GM19468 (cell line): ENCODE measurements at regions not wholly inside any gene's neighbourhood (a gene's known extent, or its start where the extent isn't known, plus 50 kb on each side); places are given as distances from the start of the nearest gene placed in this dataset.
"Not testable (repeated sequence)": the region's sequence is repeated elsewhere in the genome, so short reads cannot be mapped to it uniquely, and the experiment has no call there.

ENCODE experiments used
- ATAC-seq: cut with Tn5 transposase; IDR thresholded peaks from one replicate; pipeline ENCODE4 v1.9.1; 2021; ENCODE audit warnings: mild to moderate bottlenecking, moderate library complexity, moderate number of reproducible peaks; ENCODE audit not compliant: unreplicated experiment; ENCODE audit errors: extremely low read depth

DNA sequence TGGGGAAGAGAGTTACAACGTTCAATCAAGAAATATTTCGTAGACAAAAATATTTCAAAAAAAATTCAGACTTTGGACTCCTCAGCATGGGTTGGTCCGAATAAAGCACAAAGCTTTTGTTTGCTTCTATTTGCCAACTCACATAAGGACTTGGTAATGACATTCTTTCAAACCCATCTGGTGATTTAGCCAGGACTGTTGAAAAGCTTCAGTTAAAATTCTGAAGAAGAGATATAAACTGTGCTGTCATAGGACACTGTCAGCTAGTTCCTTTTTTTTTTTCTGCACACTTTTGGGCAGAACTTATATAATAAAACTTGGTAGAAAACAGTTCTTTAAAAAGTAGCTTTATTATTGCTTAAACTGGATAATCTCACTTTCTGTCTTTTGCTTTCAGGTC is 660.8 kb upstream of the SGO1 start:
- ATAC-seq = no peak

DNA sequence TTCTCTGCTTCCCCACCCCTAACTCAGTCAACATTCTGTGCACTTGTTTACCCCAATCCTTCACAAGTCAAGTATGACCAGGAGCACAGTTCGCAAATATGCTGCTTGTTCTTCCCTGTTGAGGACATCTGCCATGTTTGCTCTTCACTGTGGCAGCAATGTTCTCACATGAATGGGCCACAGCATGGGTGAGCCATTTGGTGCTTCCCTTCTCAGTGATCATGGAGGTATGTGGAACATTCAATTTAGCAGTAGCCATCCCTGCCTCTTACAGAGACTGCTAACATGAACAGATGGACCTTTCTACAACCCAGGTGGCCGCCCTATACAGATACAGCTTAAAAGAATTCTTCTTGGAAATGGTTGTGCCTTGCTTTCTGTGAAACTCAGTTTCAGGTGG is 660.1 kb upstream of the SGO1 start:
- no peak for ATAC-seq

DNA sequence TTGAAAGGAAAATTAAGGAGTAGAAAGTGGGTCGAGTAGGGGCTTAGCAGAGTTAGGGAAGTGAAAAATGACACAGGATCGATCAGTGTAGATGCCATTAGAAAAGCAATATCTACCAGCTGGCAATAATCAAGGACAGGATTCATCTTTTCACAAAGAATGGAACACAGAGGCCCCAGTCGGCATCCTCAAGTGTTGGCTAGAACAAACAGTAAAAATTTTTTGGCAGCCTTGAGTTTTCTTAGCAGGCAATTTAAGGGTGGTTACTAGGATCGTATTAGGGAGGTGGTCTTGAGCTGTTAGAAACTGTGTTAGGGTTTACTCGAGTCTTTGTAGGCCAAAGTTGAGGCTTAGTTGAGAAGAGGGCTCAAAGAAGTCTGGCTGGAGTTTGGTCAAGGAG is 658.8 kb upstream of the SGO1 start:
- no peak for ATAC-seq

DNA sequence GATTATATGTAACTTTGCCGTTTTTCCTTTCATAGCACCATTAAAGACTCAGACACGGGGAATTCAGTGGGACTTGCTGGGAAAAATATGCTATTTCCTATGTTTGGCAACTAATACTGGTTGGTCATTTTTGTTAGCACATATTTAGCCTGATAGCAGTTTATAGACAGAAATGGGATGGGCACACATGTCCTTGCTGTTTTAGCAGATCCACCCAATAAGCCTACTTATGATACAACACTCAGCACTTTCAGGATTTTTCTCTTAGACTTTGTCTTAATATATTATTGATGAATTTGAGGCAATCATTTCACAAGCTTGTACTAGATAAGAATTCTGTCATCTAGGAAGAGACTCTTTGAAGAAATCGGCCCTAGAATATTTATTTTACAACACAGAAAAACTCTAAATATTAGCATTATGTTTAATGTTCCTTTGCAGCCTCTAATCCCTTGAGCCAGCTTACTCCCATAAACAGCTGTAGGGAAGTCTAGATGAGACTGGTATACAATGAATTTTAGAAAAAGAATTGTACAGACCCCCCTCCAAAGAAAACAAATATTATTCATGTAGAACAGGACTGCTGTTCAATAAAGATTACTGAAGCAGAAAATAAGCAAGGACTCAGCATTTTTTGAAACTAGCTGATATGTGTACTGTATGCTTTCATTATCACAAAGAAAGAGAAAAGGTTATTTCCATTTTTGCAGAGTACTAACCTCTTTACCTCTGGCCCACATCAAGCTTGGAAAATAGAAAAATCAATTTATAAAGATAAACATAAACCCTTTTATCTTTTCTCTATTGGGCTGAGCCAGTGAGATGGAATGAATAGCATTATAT is 656.8 kb upstream of the SGO1 start:
- no peak for ATAC-seq

DNA sequence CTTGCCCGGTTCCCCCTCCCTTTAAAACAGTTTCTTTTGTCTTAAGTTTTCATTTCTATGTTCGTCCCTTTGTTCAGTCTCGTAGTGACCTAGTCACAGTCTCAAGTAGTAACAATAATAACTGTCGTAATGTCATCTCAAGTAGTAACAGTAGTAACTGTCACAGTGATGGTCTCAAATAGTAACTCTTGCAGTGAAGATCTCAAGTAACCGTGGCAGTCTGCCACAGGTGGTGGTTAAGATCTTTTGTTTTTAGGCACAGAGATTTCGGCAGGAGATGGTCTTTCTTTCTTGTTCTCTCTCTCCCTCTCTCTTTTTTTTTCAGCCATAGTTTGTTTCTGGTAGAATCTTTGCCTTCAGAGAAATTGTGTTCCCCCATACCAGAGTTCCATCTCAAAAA is 656.0 kb upstream of the SGO1 start:
- no peak for ATAC-seq

DNA sequence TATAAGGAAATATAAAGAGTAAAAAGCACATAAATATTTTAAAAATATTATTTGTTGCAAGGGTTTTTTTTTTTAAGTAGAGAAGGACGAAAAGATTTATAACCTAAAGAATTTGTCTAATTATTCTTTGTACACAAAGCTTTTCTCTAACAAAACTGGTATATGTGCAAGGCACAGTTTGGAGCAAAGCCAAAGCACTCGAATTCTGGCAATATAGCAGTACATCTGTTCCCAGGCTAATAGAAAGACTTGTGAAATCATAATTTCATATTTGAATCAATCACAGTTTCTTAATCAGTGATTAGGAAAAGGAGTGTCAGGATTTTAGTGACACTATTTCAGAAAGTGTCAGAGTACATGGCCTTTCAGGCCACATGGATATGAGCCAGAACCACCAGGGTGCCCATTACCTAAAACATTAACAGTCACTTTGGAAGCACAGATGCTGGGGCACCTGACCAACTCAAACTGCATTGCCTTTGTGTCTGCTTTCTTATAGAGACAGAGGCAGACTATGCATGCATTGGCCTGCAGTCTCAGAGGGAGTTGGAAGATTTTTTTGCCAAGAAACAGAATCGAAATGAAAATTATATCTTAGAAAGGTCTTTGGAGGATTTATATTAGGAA is 651.8 kb upstream of the SGO1 start:
- no peak for ATAC-seq

DNA sequence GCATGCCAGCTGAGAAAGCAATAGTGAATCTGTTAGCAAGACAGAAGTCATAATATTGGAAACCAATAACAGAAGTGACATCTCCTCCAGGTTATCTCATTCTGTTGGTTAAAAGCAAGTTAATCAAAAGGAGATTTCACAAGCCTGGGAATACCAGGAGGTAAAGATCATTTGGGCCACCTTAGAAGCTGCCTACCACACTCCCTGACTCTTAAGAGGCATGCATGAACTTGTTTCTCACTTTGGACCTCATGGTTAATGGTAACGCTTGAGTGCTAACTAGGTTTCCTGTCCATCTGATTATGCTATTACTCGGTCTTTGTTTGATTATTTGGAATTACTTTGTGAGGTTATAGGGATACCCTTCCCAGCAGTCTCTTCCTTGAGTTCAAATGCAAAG is 650.8 kb upstream of the SGO1 start:
- no peak for ATAC-seq

DNA sequence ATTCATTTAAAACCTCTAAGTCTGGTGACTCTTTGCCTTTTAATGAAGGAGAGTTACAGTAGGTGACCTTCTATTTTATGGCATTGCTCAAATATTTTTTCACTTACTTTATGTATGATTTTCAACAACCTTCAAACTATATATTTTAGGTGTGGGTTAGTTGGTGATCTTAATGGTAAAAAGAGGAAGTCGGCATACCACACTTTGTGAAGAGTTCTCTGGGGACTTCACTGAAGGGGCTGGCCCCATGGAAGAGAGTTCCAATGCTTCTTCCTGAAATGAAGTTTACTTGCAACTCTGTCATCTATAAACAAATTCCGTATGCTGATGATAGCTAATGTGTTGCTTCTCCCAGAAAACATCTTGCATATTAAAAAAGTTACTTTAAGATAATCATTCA is 647.0 kb upstream of the SGO1 start:
- no peak for ATAC-seq

DNA sequence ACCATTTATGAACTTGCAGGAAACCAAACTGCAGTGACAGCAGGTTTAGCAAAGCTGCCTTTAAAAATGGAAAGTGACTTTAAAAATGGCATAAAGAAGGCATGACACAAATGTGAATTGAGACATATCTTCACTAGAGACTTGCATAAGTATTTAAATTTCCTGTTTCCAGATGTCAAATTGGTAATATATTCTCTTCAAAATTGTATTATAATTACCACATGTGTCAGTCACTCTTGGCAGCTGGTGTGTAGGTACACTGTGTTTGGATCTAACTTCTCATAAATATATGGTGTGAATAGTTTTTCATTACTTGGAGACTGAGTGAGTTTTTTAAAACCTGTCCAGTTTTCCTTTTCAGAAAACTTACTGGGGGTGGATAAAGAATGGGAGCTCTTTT is 636.2 kb upstream of the SGO1 start:
- no peak for ATAC-seq

DNA sequence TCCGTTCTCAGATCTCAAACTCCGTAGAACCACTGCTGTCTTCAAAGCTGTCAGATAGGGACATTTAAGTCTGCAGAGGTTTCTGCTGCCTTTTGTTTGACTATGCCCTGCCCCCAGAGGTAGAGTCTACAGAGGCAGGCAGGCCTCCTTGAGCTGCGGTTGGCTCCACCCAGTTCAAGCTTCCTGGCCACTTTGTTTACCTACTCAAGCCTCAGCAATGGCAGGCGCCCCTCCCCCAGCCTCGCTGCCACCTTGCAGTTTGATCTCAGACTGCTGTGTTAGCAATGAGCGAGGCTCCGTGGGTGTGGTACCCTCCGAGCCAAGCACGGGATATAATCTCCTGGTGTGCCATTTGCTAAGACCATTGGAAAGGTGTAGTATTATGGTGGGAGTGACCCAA is 634.9 kb upstream of the SGO1 start:
- not testable (repeated sequence) for ATAC-seq

DNA sequence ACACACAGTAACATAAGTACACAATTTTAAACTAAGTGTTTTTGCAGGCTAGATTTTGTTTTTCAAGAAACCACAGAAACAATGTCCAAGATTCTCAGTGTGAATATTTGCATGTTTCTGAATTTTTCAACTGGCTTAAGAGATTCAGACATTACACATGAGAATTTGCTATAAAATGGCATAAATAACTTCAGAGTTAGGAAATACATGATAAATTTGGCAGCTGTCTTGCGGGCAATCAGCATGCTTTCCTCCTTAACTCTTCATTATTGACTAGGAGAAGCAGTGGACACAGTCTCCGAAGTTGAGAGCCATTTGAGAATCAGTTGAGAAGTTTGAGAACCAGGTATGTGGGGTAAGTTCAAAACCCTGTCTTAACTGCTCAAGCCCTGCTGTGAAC is 625.6 kb upstream of the SGO1 start:
- ATAC-seq = no peak

DNA sequence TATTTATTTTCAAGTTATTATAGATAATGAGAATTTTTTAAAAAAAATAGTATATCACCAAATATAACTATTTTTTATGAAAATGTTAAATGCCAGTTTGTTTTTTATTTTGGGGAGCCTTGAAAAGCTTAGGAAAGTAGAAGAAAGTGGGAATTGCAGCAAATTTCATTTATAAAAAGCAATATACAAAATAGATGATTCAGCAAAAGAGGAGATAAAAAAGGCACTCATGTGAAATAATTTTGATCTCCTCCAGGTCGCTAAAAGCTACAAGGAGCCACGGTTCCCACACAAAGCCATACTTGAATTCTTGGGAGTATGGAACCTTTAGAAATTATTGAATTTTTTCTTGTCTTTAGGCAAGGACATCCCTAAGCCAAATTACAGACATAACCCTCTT is 625.0 kb upstream of the SGO1 start:
- ATAC-seq = no peak

DNA sequence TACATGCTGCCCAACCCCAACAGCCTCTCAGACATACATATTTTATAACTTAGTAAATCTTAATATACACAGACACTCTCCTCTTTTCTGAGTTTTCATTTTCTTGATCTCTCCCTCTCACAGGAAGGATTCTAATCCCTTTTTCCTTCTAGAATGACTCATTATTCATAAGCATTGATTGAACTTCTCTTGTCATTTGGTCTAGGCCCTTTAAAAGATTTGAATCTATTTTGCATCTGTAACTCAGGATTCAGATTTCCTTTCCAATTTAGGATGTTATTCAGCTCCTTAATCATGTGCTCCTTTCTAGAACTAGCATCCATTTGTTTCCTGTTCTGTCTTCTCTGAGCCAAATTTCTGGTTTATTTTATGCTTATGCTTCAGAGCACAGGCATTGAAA is 624.5 kb upstream of the SGO1 start:
- no peak for ATAC-seq

DNA sequence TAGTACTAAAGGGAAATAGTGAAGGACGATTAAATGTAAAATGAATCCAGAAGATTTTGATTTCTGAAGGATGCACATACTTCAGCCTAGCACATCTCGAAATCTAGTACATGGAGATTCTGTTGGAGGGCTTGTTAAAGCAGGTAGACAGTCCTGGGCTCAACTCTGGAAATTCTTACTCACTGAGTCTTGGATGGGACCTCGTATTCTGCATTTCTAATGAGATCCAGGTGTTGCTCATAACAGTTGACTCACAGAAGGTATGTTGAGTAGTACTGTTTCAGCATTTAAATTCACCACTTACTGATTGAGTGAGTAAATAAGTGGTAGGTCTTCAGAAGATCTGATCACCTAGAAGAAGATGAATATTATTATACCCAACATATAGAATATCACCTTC is 623.4 kb upstream of the SGO1 start:
- ATAC-seq = no peak

DNA sequence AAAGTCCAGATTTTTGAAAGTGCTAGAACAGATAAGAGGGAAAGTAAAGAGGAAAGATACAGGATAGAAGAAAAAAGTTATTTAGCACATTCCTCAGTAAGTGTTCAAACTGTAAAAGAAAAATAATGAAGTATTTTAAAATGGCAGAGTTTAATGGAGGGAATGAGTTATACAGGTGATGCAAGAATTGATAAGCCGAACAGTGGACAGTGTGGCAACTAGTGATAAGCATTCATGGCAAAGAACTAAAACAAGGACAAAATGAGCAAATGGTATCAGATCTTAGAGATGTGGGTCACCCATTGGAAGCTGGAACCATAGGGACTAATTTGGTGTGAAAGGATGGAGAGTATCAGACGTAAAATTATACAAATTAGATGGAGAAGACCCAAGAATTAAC is 622.9 kb upstream of the SGO1 start:
- ATAC-seq = no peak

DNA sequence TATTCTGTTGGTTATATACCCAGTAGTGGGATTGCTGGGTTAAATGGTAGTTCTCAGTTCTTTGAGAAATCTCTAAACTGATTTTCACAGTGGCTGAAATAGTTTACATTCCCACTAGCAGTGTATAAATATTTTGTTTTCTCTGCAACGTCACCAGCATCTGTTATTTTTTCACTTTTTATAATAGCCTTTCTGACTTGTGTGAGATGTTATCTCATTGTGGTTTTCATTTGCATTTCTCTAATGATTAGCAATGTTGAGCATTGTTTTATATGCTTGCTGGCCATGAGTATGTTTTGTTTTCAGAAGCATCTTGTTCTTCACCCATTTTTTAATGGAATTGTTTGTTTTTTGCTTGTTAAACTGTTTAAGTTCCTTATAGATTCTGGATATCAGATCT is 612.7 kb upstream of the SGO1 start:
- ATAC-seq = no peak

DNA sequence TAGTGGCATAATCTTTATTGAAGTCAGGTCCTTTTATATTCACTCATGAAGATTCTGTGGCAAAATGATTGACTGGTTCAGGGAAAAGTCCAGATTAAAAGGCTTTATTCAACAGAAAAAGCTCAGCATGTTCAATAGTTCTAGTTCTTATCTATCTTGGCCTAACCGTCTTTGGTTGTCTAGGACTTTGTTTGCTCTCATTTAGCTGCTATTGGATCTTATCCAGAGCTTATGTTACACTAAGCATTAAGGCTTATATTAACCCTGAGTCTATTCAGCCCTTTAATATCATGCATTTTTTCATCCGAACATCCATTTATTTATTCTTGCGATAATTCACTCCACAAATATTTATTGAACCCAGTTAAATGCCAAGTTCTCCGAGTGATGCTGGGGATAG is 601.0 kb upstream of the SGO1 start:
- no peak for ATAC-seq

DNA sequence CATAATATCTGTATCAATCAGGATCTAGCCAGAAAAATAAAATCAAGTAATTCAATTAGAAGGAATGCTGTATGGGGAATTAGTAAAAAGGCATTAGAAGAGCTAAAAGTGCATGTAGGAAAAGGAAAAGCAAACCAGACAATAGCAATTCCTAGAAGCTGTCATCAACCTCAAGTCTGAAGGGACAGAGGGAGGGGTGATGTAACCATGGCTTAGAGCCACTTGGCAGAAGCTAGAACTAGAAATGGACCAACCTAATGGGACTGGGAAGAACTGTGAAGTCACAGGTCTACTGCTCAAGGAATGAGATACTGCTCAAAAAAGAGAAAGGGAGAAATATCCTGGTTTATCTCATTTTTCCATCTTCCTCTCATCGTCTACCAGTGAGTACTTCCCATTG is 590.7 kb upstream of the SGO1 start:
- no peak for ATAC-seq

DNA sequence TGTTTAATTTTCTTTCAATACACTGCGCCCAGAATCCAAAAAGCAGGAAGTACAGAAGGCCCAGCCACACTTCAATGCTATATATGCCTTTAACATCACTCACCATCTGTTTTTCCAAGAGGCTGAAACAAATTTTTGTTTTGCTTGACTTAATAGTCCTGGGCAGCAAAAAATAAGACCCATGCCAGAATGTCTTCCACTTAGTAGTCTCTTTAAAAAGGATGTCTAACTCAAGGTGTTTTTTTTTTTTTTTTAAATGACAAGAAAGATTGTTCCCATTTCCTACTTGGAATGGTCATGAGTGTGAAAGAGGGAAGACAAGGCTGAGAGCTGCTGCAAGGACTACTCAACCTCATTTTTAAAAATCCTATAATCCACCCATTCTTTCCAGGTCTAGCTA is 590.3 kb upstream of the SGO1 start:
- no peak for ATAC-seq

DNA sequence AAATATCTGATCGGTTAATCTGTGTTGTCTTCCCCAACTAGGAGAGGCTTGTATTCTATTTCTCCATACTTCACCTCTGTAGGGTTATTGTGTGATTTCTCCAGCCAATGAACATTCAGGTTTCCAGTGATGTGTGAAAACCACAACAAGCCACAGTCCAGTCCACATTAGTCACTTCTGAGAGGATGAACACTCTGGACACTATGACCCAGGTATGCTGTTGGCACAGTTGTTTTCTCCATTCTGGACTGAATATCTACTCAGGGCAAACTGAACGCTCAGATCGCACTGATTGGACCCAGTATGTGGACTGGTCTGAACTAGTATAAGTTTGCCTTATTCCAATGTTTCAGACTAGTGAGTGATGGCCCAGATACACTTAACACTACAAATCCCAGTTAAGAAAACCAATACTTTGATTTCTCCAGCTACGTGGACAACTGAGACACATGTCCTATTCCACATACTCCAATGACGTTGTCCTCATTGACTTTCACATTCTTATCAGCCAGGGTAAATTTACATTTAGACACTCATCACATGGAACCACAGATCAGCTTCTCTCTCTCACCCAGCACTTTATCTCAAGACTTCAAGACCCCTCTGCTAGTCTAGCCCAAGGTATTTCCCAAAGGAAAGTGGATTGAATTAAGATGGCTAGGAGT is 587.4 kb upstream of the SGO1 start:
- ATAC-seq = no peak

DNA sequence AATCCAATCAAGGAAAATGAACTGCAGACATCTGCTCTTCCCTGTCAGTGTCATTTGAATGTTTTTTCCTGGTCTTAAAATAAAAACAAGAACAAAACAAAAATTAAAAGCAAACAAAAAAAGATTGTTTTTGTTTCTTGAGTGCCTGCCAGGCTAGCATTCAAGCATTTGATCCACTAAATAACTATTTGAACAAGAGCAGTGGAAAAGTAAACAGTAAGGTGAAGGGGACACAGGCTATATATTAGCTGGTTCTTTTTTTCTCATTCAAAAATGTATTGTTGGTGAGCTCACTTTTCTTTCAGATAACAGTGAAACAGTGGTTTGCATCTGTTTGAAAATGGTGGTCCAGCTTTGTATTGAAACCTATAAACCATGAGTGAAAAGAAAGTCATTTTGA is 586.9 kb upstream of the SGO1 start:
- no peak for ATAC-seq

DNA sequence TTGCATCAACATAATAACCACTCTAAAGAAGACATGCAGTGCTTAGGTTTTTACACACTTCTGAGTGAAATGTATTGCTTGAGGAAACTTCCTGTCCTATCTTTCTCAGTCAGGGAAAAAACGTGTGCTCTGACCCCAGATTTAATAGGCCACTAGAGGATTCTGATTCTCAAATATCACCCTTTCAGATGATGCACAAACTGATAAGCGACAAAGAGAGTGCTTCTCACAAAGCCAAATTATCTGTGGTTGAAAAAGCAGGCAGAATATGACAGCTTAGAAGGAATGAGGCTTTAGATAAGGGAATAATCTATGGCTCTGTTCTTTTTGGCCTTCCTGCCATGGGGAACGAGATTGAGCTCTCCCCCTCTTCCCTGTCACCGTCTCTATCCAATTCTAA is 583.4 kb upstream of the SGO1 start:
- no peak for ATAC-seq
